H9 (cell line): ENCODE measurements at regions not wholly inside any gene's neighbourhood (a gene's known extent, or its start where the extent isn't known, plus 50 kb on each side); places are given as distances from the start of the nearest gene placed in this dataset.
"Not testable (repeated sequence)": the region's sequence is repeated elsewhere in the genome, so short reads cannot be mapped to it uniquely, and the experiment has no call there.

ENCODE experiments used
- DNase-seq: peaks from one replicate; pipeline ENCODE4 v3.0.0-alpha.2; 2017
- H2AFZ ChIP-seq: one replicate; pipeline ENCODE4 v1.6.1; 2013; ENCODE audit warnings: mild to moderate bottlenecking, low read length, control low read depth, moderate library complexity
- H2AK5ac ChIP-seq: 2 replicates; pipeline ENCODE4 v1.6.1; 2013; ENCODE audit warnings: low read length, control low read depth, mixed read lengths; ENCODE audit not compliant: insufficient read length
- H2BK120ac ChIP-seq: one replicate; pipeline ENCODE4 v1.6.1; 2013; ENCODE audit warnings: low read depth, mild to moderate bottlenecking, low read length, control low read depth, inconsistent platforms; ENCODE audit not compliant: poor library complexity, severe bottlenecking
- H2BK12ac ChIP-seq: 2 replicates; pipeline ENCODE4 v1.6.1; 2013; ENCODE audit warnings: low read length, control low read depth, mixed read lengths, low read depth; ENCODE audit not compliant: insufficient read length
- H2BK15ac ChIP-seq: 2 replicates; pipeline ENCODE4 v1.6.1; 2013; ENCODE audit warnings: low read depth, low read length, control low read depth
- H2BK20ac ChIP-seq: one replicate; pipeline ENCODE4 v1.6.1; 2013; ENCODE audit warnings: low read depth, mild to moderate bottlenecking, low read length, control low read depth, inconsistent platforms; ENCODE audit not compliant: poor library complexity, severe bottlenecking
- H2BK5ac ChIP-seq: 2 replicates; pipeline ENCODE4 v1.6.1; 2013; ENCODE audit warnings: low read length, control low read depth, mixed read lengths; ENCODE audit not compliant: insufficient read length
- H3K14ac ChIP-seq: 2 replicates; pipeline ENCODE4 v1.6.1; 2013; ENCODE audit warnings: low read length, control low read depth; ENCODE audit not compliant: insufficient read depth
- H3K18ac ChIP-seq: 2 replicates; pipeline ENCODE4 v1.6.1; 2013; ENCODE audit warnings: low read depth, mild to moderate bottlenecking, mixed read lengths, low read length, control low read depth; ENCODE audit not compliant: insufficient read length
- H3K23ac ChIP-seq: 2 replicates; pipeline ENCODE4 v1.6.1; 2013; ENCODE audit warnings: low read length, control low read depth, mixed read lengths, low read depth; ENCODE audit not compliant: insufficient read length
- H3K23me2 ChIP-seq: 2 replicates; pipeline ENCODE4 v1.6.1; 2013; ENCODE audit warnings: low read depth, mild to moderate bottlenecking, mixed read lengths, low read length, control low read depth; ENCODE audit not compliant: insufficient read length, poor library complexity, severe bottlenecking
- H3K27ac ChIP-seq: 2 replicates; pipeline ENCODE4 v1.5.1; 2013; ENCODE audit warnings: low read length, control low read depth, mixed read lengths, low read depth; ENCODE audit not compliant: insufficient read length
- H3K27me3 ChIP-seq: 2 replicates; pipeline ENCODE4 v1.6.1; 2013; ENCODE audit warnings: low read length, control low read depth, inconsistent platforms; ENCODE audit not compliant: insufficient read depth
- H3K4ac ChIP-seq: 2 replicates; pipeline ENCODE4 v1.6.1; 2013; ENCODE audit warnings: low read depth, mild to moderate bottlenecking, control low read depth, inconsistent platforms, low read length, moderate library complexity
- H3K4me1 ChIP-seq: 2 replicates; pipeline ENCODE4 v1.6.1; 2013; ENCODE audit warnings: low read length, control low read depth, inconsistent platforms; ENCODE audit not compliant: insufficient read depth
- H3K4me2 ChIP-seq: 2 replicates; pipeline ENCODE4 v1.6.1; 2013; ENCODE audit warnings: low read length, control low read depth, mixed read lengths; ENCODE audit not compliant: insufficient read length, insufficient read depth
- H3K56ac ChIP-seq: 2 replicates; pipeline ENCODE4 v1.6.1; 2013; ENCODE audit warnings: low read depth, mild to moderate bottlenecking, mixed read lengths, low read length, control low read depth; ENCODE audit not compliant: insufficient read length
- H3K79me1 ChIP-seq: 2 replicates; pipeline ENCODE4 v1.6.1; 2013; ENCODE audit warnings: low read depth, mild to moderate bottlenecking, moderate library complexity, low read length, control low read depth, inconsistent platforms; ENCODE audit not compliant: insufficient read depth, poor library complexity, severe bottlenecking
- H3K79me2 ChIP-seq: 2 replicates; pipeline ENCODE4 v1.6.1; 2013; ENCODE audit warnings: low read length, control low read depth, inconsistent platforms; ENCODE audit not compliant: insufficient read depth
- H3K9ac ChIP-seq: 2 replicates; pipeline ENCODE4 v1.6.1; 2013; ENCODE audit warnings: low read length, control low read depth, mixed read lengths; ENCODE audit not compliant: insufficient read length; ENCODE audit errors: extremely low read depth
- H3K9me3 ChIP-seq: one replicate; pipeline ENCODE4 v1.6.1; 2013; ENCODE audit warnings: low read depth, low read length, inconsistent platforms; ENCODE audit not compliant: control insufficient read depth
- H3T11ph ChIP-seq: one replicate; pipeline ENCODE4 v1.6.1; 2013; ENCODE audit warnings: mild to moderate bottlenecking, low read length, control low read depth, inconsistent platforms
- H4K20me1 ChIP-seq: one replicate; pipeline ENCODE4 v1.6.1; 2013; ENCODE audit not compliant: control insufficient read depth, insufficient read length, insufficient read depth
- H4K5ac ChIP-seq: 2 replicates; pipeline ENCODE4 v1.6.1; 2013; ENCODE audit warnings: low read depth, mild to moderate bottlenecking, mixed read lengths, low read length, control low read depth; ENCODE audit not compliant: insufficient read length
- H4K8ac ChIP-seq: replicated peaks from 2 replicates; pipeline ENCODE4 v1.6.1; 2013; ENCODE audit warnings: low read length, control low read depth, mixed read lengths, low read depth; ENCODE audit not compliant: insufficient read length
- H4K91ac ChIP-seq: 2 replicates; pipeline ENCODE4 v1.6.1; 2013; ENCODE audit warnings: low read depth, mild to moderate bottlenecking, moderate library complexity, mixed read lengths, low read length, control low read depth; ENCODE audit not compliant: insufficient read length
- H3K27ac Mint-ChIP-seq, 3 experiments: 2 replicates in 2 of 3; 3 replicates in 1 of 3; pipeline ENCODE4 v1.8.0; 2020 to 2021; ENCODE audit warnings: mixed read lengths in 3 of 3, mild to moderate bottlenecking in 1 of 3, moderate library complexity in 1 of 3
- H3K27me3 Mint-ChIP-seq: 2 replicates; pipeline ENCODE4 v1.8.0; 2021; ENCODE audit warnings: low read depth, mild to moderate bottlenecking, moderate library complexity, mixed read lengths
- H3K36me3 Mint-ChIP-seq, 3 experiments: 2 replicates in 2 of 3; 3 replicates in 1 of 3; pipeline ENCODE4 v1.8.0; 2020 to 2021; ENCODE audit warnings: low read depth in 3 of 3, mixed read lengths in 3 of 3; ENCODE audit not compliant: insufficient read depth in 1 of 3
- H3K4me1 Mint-ChIP-seq, 2 experiments: 2 replicates each; pipeline ENCODE4 v1.8.0; 2020; ENCODE audit warnings: mixed read lengths in 2 of 2
- H3K4me3 Mint-ChIP-seq, 2 experiments: 2 replicates in 1 of 2; 3 replicates in 1 of 2; pipeline ENCODE4 v1.8.0; 2020 to 2021; ENCODE audit warnings: mild to moderate bottlenecking in 2 of 2, mixed read lengths in 2 of 2, moderate library complexity in 1 of 2
- H3K9me3 Mint-ChIP-seq, 2 experiments: 2 replicates in 1 of 2; 3 replicates in 1 of 2; pipeline ENCODE4 v1.8.0; 2020; ENCODE audit warnings: mild to moderate bottlenecking in 2 of 2, mixed read lengths in 2 of 2, moderate library complexity in 1 of 2
- WGBS: extraction: QIAGEN DNeasy Blood & Tissue Kit; methylation state at CpG from one replicate; pipeline ENCODE4 v1.1.7; 2013; ENCODE audit warnings: missing lambda C conversion rate, low lambda C conversion rate, mixed read lengths; ENCODE audit not compliant: insufficient read length; ENCODE audit errors: extremely low coverage; 5-methylcytosine and 5-hydroxymethylcytosine counted together
- TF ChIP-seq, protein P1 (sequence below): fragments of 200-600 bp; sonication (generic); conservative IDR thresholded peaks from 3 replicates; pipeline ENCODE4 v1.8.0; 2021; ENCODE audit warnings: antibody characterized with exemption, mild to moderate bottlenecking

DNA sequence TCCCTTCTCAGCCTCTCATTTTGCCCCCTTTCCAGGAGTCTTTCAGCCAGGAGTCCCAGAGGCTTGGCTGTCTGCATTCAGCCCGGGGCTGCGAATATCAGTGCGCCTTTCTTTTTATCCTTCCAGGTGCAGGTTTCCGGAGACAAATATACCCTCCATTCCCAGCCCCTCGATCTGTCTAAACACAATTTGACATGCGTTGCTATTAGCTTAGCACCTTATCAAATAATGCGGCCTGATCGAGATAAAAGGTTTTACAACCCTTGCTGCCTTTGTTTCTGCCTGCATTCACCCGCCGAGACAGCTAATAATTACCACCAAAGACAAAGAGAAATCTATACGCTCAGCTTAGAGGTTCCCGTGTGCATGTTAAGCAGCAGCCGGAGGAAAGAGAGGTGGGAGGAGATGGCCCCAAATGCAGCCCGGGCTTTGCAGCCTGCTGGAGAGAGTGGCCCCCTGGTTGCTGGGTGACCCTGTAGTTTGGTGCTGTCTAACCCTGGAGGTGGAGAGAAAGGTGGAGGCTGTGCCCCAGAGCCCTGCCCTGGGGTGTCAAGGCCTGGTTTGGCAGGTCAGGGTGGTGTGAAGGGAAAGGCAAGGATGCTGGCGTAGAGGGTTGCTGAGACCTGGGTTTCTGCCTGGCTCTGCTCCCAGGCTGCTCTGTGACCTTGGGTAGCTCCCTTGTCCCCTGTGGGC lies 185.3 kb downstream of the RPS24 start:
- H3K23me2 ChIP-seq = no peaks in the 10 kb centered on the region
- no peak overlapping the region for H4K91ac ChIP-seq
- H2AFZ ChIP-seq = no peak overlapping the region
- WGBS = no CpG with 5 or more reads among the region's 15 CpGs
- H4K5ac ChIP-seq = no peak overlapping the region
- H2AK5ac ChIP-seq = no peak overlapping the region
- H3K4me3 Mint-ChIP-seq = no peak overlapping the region
- no peak overlapping the region for H2BK12ac ChIP-seq
- peaks cover 4% of the 10 kb centered on the region for H3K27me3 Mint-ChIP-seq
- H3K27me3 ChIP-seq = no peaks in the 10 kb centered on the region
- H3K27ac Mint-ChIP-seq = peak overlapping the region in 1 of 3 experiments; percentile 63; a peak in 1 of 7 replicates
- no peak overlapping the region for H3T11ph ChIP-seq
- H3K9ac ChIP-seq = no peak overlapping the region
- H2BK5ac ChIP-seq = no peak overlapping the region
- no peak overlapping the region for H2BK20ac ChIP-seq
- H3K56ac ChIP-seq = no peak overlapping the region
- no peak overlapping the region for H2BK120ac ChIP-seq
- H3K9me3 ChIP-seq = no peaks in the 10 kb centered on the region
- H3K18ac ChIP-seq = no peak overlapping the region
- no peak overlapping the region for H3K23ac ChIP-seq
- H3K14ac ChIP-seq = no peak overlapping the region
- no peak overlapping the region for H4K8ac ChIP-seq
- TF ChIP-seq, protein P1, sequence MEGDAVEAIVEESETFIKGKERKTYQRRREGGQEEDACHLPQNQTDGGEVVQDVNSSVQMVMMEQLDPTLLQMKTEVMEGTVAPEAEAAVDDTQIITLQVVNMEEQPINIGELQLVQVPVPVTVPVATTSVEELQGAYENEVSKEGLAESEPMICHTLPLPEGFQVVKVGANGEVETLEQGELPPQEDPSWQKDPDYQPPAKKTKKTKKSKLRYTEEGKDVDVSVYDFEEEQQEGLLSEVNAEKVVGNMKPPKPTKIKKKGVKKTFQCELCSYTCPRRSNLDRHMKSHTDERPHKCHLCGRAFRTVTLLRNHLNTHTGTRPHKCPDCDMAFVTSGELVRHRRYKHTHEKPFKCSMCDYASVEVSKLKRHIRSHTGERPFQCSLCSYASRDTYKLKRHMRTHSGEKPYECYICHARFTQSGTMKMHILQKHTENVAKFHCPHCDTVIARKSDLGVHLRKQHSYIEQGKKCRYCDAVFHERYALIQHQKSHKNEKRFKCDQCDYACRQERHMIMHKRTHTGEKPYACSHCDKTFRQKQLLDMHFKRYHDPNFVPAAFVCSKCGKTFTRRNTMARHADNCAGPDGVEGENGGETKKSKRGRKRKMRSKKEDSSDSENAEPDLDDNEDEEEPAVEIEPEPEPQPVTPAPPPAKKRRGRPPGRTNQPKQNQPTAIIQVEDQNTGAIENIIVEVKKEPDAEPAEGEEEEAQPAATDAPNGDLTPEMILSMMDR = no peak
- DNase-seq = no peak
- H3K4me1 ChIP-seq = no peaks in the 10 kb centered on the region
- no peaks in the 10 kb centered on the region for H3K36me3 Mint-ChIP-seq
- no peak overlapping the region for H2BK15ac ChIP-seq
- peaks cover 2 to 3% of the 10 kb centered on the region in 2 experiments; a peak in 2 of 5 replicates for H3K9me3 Mint-ChIP-seq
- no peaks in the 10 kb centered on the region for H4K20me1 ChIP-seq
- H3K79me1 ChIP-seq = no peaks in the 10 kb centered on the region
- no peak overlapping the region for H3K27ac ChIP-seq
- no peaks in the 10 kb centered on the region for H3K79me2 ChIP-seq
- no peak overlapping the region for H3K4ac ChIP-seq
- no peak overlapping the region for H3K4me2 ChIP-seq
- peaks cover 7 to 10% of the 10 kb centered on the region in 2 experiments for H3K4me1 Mint-ChIP-seq

DNA sequence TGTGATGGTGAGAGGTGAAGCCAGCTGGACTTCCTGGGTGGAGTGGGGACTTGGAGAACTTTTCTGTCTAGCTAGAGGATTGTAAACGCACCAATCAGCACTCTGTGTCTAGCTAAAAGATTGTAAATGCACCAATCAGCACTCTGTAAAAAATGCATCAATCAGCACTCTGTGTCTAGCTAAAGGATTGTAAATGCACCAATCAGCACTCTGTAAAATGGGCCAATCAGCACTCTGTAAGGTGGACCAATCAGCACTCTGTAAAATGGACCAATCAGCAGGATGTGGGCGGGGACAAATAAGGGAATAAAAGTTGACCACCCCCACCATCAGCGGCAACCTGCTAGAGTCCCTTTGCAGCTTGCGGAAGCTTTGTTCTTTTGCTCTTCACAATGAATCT lies 185.9 kb downstream of the RPS24 start:
- not testable (repeated sequence) for H3K9me3 Mint-ChIP-seq, H3K79me2 ChIP-seq, H4K8ac ChIP-seq, H3K79me1 ChIP-seq, H3K23ac ChIP-seq, H2AK5ac ChIP-seq, H3K9me3 ChIP-seq, H2BK15ac ChIP-seq, H3K4ac ChIP-seq, H3K27me3 ChIP-seq, H3K14ac ChIP-seq, DNase-seq, H3K56ac ChIP-seq, H2BK120ac ChIP-seq, H4K91ac ChIP-seq, H3K4me1 ChIP-seq, H3K27me3 Mint-ChIP-seq, H3T11ph ChIP-seq, H2BK5ac ChIP-seq, H3K9ac ChIP-seq, H2AFZ ChIP-seq, H3K27ac ChIP-seq, H3K4me2 ChIP-seq, H2BK12ac ChIP-seq, H3K27ac Mint-ChIP-seq, H3K4me1 Mint-ChIP-seq, H4K5ac ChIP-seq, H4K20me1 ChIP-seq, H2BK20ac ChIP-seq, H3K4me3 Mint-ChIP-seq, H3K18ac ChIP-seq, H3K36me3 Mint-ChIP-seq, H3K23me2 ChIP-seq
- no CpG with 5 or more reads among the region's 4 CpGs for WGBS
